GM18909 (cell line): ENCODE measurements at regions not wholly inside any gene's neighbourhood (a gene's known extent, or its start where the extent isn't known, plus 50 kb on each side); places are given as distances from the start of the nearest gene placed in this dataset.
"Not testable (repeated sequence)": the region's sequence is repeated elsewhere in the genome, so short reads cannot be mapped to it uniquely, and the experiment has no call there.

Experiments used
- ATAC-seq: cut with Tn5 transposase; IDR thresholded peaks from one replicate; pipeline ENCODE4 v1.9.1; 2021; ENCODE audit warnings: mild to moderate bottlenecking; ENCODE audit not compliant: unreplicated experiment, poor library complexity

- no peak for ATAC-seq
Measured at GRCh38 chr20:50453533-50454244, 56.5 kb upstream of the PTPN1 start.

GRCh38 chr20:50455245-50455644 lies 54.9 kb upstream of the PTPN1 start:
- ATAC-seq, result not testable (repeated sequence)

- ATAC-seq, result no peak
Measured at GRCh38 chr20:50455656-50456451, 54.3 kb upstream of the PTPN1 start.

GRCh38 chr20:50456452-50457324 lies 53.5 kb upstream of the PTPN1 start:
- no peak for ATAC-seq

GRCh38 chr20:50459124-50459918 lies 50.9 kb upstream of the PTPN1 start:
- ATAC-seq, result no peak

GRCh38 chr20:50460115-50460607 lies 50.0 kb upstream of the PTPN1 start:
- no peak for ATAC-seq
